ENCODE measurements at regions not wholly inside any gene's neighbourhood (a gene's known extent, or its start where the extent isn't known, plus 50 kb on each side); places are given as distances from the start of the nearest gene placed in this dataset.
A peak's percentile ranks its signal among the peaks of the same experiment; 100 is the strongest.

- Histone ChIP-seq H3K4me3 (no peak overlapping the region), H3K4me1 (no peaks in the 10 kb centered on the region), H3K36me3 (no peaks in the 10 kb centered on the region), H3K27me3 (no peaks in the 10 kb centered on the region), H3K9me3 (no peaks in the 10 kb centered on the region), H3K27ac (no peak overlapping the region)
- WGBS, 5 donors = 60 to 79% (median 78%) methylated on average over 4 of the region's 4 CpGs
- no peak for TF ChIP-seq EP300 (IDR thresholded peaks at IDR 0.05)
- TF ChIP-seq POLR2AphosphoS5 (IDR thresholded peaks at IDR 0.05) = no peak
- TF ChIP-seq, protein P1, sequence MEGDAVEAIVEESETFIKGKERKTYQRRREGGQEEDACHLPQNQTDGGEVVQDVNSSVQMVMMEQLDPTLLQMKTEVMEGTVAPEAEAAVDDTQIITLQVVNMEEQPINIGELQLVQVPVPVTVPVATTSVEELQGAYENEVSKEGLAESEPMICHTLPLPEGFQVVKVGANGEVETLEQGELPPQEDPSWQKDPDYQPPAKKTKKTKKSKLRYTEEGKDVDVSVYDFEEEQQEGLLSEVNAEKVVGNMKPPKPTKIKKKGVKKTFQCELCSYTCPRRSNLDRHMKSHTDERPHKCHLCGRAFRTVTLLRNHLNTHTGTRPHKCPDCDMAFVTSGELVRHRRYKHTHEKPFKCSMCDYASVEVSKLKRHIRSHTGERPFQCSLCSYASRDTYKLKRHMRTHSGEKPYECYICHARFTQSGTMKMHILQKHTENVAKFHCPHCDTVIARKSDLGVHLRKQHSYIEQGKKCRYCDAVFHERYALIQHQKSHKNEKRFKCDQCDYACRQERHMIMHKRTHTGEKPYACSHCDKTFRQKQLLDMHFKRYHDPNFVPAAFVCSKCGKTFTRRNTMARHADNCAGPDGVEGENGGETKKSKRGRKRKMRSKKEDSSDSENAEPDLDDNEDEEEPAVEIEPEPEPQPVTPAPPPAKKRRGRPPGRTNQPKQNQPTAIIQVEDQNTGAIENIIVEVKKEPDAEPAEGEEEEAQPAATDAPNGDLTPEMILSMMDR (IDR thresholded peaks at IDR 0.05) = no peak
- TF ChIP-seq POLR2A (IDR thresholded peaks at IDR 0.05) = no peak
- intact Hi-C loops (cut with DNase I; ENCODE audit: low total_unique reads) = no loop called here
- DNase-seq = peak in 1 of 2 donors; percentile 10
Measured at GRCh38 chr3:99250272-99250671, 348.8 kb upstream of the DCBLD2 start.

GRCh38 chr3:99249627-99250026 lies 348.1 kb upstream of the DCBLD2 start:
- 88 to 95% (median 91%) methylated on average over 6 of the region's 6 CpGs for WGBS, 5 donors
- intact Hi-C loops (cut with DNase I; ENCODE audit: low total_unique reads) = no loop called here

DNA sequence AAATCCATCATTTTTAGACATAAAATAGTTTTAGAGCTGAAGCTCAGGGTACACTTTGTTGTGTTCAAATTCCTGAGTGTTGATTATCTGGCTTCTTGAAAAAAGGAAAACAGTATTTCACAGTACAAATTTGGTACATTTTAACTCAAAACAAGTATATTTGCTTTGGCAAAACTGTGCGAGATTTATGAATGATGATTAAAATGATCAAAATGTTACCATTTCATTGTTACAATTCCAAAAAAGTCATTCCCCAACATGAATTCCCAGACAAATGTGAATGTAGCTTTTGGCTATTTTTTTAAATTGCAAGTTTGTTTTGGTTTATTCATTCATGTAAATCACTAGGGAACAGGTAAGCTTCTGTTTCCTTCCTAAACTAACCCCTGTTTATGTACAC lies 347.4 kb upstream of the DCBLD2 start:
- 62 to 81% (median 77%) methylated on average over 1 of the region's 1 CpG for WGBS, 5 donors
- intact Hi-C loops (cut with DNase I; ENCODE audit: low total_unique reads) = no loop called here
- TF ChIP-seq, protein P1 (IDR thresholded peaks at IDR 0.05) = no peak
- TF ChIP-seq POLR2A (IDR thresholded peaks at IDR 0.05) = no peak
- no peak for TF ChIP-seq EP300 (IDR thresholded peaks at IDR 0.05)
- no peak for TF ChIP-seq POLR2AphosphoS5 (IDR thresholded peaks at IDR 0.05)
- H3K9me3 ChIP-seq = no peaks in the 10 kb centered on the region
- H3K4me3 ChIP-seq = no peak overlapping the region
- H3K4me1 ChIP-seq = no peaks in the 10 kb centered on the region
- H3K36me3 ChIP-seq = no peaks in the 10 kb centered on the region
- no peaks in the 10 kb centered on the region for H3K27me3 ChIP-seq
- no peak for DNase-seq
- H3K27ac ChIP-seq = no peak overlapping the region

More at GRCh38 chr3:99249627-99250026, 348.1 kb upstream of the DCBLD2 start:
- Histone ChIP-seq H3K36me3 (no peaks in the 10 kb centered on the region), H3K9me3 (no peaks in the 10 kb centered on the region), H3K4me1 (no peaks in the 10 kb centered on the region), H3K27me3 (no peaks in the 10 kb centered on the region), H3K27ac (no peak overlapping the region), H3K4me3 (no peak overlapping the region)
- no peak for DNase-seq
- TF ChIP-seq EP300 (IDR thresholded peaks at IDR 0.05) (no peak), POLR2A (IDR thresholded peaks at IDR 0.05) (no peak), POLR2AphosphoS5 (IDR thresholded peaks at IDR 0.05) (no peak)
- TF ChIP-seq, protein P1 (IDR thresholded peaks at IDR 0.05) = no peak

DNA sequence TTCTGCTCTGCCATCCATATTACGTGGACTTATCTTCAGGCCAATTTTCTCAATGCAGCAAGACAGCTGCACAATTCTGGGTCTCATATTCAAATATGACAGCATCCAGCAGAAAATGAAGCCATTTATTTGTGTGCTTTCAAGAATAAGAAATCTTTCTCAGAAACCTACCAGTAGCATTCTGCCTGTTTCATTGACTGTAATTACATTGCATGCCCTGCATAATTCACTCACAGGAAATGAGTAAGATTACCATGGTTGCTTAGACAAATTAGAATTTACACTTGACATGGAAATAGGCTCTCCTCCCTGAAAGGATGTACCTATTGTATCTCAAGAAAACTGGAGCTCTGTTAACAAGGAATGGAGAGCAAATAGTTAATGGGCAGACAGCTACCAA lies 346.6 kb upstream of the DCBLD2 start:
- no peak overlapping the region for H3K27ac ChIP-seq
- DNase-seq = no peak
- H3K4me3 ChIP-seq = no peak overlapping the region
- H3K9me3 ChIP-seq = no peaks in the 10 kb centered on the region
- no peaks in the 10 kb centered on the region for H3K4me1 ChIP-seq
- no peaks in the 10 kb centered on the region for H3K27me3 ChIP-seq
- 45 to 74% (median 59%) methylated on average over 1 of the region's 1 CpG for WGBS, 5 donors
- no peaks in the 10 kb centered on the region for H3K36me3 ChIP-seq
- intact Hi-C loops (cut with DNase I; ENCODE audit: low total_unique reads) = no loop called here
- TF ChIP-seq, protein P1 (IDR thresholded peaks at IDR 0.05) = no peak
- TF ChIP-seq POLR2A (IDR thresholded peaks at IDR 0.05) (no peak), POLR2AphosphoS5 (IDR thresholded peaks at IDR 0.05) (no peak), EP300 (IDR thresholded peaks at IDR 0.05) (no peak)

All from stomach (tissue), 8 donors.